Jurkat, Clone E6-1 (cell line): ENCODE measurements at regions not wholly inside any gene's neighbourhood (a gene's known extent, or its start where the extent isn't known, plus 50 kb on each side); places are given as distances from the start of the nearest gene placed in this dataset.
"Not testable (repeated sequence)": the region's sequence is repeated elsewhere in the genome, so short reads cannot be mapped to it uniquely, and the experiment has no call there.

Source experiments
- DNase-seq: peaks from one replicate; pipeline ENCODE4 v3.0.0-alpha.2; 2011; ENCODE audit warnings: low read depth, low spot score
- H3K4me3 ChIP-seq: 2 replicates; pipeline ENCODE4 v1.5.1; 2011; ENCODE audit warnings: mild to moderate bottlenecking, low read length, control low read depth, moderate library complexity

DNA sequence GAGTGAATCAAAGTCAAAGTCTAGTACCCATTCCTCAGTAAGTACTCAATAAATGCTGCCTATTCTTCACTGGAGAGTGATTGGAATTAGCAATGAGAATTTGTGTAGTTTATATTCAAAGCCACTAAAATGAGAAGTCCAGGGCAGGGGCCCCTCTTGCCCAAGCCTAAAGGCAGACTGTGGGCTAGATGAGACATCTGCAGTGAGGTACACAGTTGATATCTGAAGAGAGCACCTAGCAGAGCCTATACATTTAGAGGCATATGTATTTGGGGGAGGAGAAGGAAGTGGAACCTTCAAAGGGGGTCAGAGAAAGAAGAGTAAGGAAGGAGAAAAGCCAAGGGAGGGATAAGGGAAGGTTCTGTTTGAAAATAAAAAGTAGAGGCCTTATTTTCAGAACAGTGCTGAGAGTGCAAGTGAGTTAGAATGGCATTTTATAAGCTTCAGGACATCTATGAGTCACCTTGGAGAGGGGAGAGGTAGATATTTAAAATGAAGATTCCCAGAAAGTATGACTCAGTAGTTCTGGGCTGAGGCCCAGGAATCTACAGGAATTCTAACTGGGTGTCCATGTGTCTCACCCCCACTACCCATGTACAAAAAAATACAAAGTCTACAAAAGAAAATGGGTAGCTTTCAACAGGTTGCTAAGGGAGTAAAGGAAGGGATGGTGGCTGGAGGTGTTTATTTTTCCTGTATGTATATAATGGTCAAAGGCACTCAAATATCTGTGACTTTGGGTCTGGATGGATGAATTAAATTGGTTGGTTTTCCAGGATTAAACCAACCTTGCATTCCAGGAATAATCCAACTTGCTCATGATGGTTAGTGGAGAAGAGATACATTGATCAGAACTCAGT is 135.1 kb downstream of the ZFP64 start:
- no peak overlapping the region for H3K4me3 ChIP-seq
- DNase-seq = no peak

DNA sequence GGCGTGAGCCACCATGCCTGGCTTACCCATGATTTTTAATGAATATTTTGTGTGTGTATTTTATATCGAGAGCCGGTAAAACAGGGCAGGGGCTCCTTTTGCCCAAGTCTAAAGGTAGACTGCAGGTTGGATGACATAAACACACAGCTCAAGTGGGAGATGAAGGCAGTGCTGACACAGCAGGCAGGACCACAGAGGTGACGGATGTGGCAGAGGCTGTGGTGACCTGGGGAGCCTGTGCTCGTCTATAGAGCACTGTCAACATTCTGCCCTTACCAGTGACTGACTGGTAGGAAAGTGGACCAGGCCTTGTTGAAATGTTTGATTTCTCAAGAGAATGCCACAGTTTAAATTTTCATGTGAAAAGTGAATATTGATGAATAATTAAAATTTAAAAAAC is 137.5 kb downstream of the ZFP64 start:
- DNase-seq = no peak
- H3K4me3 ChIP-seq = no peak overlapping the region

DNA sequence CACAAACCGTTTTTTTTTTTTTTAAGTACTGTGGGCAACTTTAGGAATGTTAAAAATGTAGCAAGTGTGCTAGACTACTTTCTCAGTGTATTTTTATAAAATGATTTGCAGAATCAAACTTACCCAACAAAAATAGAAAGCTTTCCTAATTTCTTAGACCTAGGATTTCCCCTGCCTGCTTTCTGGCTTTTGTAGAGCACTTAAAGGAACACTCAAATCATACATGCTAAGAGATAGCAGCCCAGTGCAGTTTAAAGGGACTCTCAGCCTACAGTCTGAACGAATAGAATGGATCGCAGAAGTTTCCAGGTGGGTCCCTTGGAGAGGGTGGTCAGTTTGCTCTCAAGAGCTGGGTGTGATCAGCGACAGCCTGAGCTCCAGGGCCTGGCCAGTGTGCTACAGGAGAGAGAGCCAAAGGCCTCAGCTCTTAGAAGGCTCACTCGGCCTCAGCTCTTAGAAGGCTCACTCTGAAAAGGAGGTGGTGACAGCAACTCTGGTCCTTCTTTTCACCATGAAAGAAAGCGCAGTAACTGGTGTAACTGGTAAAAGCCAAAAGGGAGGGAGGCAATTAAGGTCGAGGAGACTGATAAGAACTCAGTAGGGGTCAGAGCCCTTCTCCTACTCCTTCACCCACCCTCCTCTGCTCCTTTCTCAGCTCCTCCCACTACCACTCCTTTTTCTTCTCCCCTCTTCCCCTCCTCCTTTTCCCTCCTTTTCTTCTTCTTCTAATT is 142.4 kb downstream of the ZFP64 start:
- H3K4me3 ChIP-seq = no peak overlapping the region
- DNase-seq = no peak

DNA sequence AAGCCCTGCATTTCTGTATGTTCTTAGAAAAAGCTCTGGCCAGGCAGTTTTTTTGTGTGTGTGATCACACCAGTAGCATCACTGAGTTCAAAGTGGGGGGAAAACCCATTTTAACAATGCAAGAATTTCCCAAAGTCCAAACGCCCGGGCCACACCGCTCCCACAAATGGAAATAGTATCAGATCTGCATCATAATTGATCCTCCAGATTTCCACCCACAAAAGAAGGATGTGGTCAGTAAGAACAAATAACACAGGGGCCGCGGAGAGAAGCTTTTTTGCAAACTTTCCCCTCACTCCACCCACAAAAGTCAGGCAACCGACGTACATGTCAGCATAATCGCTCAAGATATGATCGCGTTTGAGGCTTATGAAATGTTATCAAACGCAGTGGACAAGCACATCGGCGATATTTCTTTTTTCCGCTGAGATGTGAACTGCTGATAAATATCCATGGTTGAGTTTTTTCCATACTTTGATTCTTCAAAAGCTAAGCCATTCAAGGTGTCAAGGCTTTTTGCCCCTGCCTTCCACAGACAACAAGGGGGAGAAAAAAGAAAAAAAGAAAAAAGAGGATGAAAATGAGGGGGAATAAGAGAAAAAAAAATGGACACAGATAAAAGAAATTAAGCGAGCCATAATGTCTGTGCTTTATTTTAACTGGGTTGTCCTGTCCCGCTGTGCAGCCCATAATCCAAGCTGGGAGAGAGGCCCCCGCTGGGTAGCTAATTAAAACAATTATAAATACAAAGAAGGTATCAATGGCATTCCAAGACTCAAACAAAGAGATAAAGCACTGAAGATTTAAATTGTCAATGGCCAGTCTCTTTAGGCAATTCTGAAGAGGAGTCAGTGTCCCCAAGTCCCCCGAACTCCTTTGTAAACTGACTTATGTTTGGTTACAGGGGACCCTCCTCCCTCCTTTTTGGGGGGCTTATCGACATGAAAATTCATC is 143.5 kb downstream of the ZFP64 start:
- no peak overlapping the region for H3K4me3 ChIP-seq
- peak; percentile 22 for DNase-seq

DNA sequence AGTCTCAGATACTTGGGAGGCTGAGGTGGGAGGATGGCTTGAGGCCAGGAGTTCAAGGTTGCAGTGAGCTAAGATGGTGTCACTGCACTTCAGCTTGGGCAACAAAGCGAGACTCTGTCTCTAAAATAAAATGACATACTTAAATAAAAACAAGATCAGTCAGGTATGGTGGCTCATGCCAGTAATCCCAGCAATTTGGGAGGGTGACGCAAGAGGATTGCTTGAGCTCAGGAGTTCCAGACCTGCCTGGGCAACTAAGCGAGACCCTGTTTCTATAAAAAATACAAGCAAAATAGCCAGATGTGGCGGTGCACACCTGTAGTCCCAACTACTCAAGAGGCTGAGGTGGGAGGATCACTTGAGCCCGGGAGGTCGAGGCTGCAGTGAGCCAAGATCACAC is 149.6 kb downstream of the ZFP64 start:
- H3K4me3 ChIP-seq = no peak overlapping the region
- no peak for DNase-seq

DNA sequence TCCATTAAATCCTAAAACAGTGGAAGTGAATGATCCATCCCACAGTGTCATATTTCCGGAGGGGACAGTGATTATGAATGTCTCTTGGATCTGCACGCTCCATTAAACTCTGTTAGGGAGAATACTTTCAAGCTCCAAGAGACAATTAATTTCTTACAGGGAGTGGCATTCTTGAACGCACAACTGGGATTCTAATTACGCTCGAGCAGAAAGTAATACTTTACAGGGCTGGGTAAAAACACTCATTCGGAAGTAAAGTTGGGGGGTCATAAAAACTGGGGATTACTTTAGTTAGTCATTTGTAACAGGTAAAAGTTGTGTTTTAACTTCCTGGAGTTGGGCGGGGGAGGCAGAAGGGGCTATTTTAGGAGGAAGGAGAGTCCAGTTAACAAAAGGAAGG is 151.8 kb downstream of the ZFP64 start:
- no peak overlapping the region for H3K4me3 ChIP-seq
- no peak for DNase-seq

DNA sequence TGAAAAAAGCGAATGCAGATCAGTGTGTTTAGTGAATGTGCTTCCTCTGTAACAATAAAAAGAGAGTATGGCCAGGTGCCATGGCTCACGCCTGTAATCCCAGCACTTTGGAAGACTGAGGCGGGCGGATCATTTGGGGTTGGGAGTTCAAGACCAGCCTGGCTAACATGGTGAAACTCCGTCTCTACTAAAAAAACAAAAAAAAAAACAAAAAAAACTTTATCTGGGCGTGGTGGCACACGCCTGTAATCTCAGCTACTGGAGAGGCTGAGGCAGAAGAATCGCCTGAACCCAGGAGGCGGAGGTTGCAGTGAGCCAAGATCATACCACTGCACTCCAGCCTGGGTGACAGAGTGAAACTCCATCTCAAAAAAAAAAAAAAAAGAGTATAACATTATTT is 152.9 kb downstream of the ZFP64 start:
- not testable (repeated sequence) for H3K4me3 ChIP-seq, DNase-seq

DNA sequence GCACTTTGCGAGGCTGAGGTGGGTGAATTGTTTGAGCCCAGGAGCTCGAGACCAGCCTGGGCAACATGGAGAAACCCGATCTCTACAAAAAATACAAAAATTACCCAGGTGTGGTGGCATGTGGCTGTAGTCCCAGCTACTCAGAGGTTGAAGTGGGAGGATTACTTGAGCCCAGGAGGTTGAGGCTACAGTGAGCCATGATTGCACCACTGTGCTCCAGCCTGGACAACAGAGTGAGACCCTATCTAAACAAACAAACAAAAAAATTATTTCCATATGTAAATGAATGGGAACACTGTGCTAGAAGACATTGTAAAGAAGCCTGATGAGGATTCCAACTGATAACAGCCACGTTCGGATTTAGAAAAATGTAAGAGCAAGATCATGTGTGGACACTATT is 154.2 kb downstream of the ZFP64 start:
- H3K4me3 ChIP-seq = no peak overlapping the region
- DNase-seq = no peak

DNA sequence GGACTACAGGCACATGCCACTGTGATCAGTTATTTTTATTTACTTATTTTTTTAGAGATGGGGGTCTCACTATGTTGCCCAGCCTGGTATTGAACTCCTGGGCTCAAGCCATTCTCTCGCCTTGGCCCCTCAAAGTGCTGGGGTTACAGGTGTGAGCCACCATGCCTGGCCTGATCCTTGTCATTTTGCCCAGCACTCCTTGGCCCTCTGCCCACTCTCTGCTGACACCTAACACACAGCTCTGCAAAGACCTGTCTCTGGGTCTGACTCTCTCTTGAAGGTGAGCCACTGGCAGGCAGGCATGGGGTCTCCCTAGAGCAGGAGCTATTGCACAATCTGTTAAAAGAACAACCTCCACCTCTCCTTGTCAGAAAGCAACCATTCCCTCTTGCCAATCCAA is 155.6 kb downstream of the ZFP64 start:
- no peak for DNase-seq
- no peak overlapping the region for H3K4me3 ChIP-seq

DNA sequence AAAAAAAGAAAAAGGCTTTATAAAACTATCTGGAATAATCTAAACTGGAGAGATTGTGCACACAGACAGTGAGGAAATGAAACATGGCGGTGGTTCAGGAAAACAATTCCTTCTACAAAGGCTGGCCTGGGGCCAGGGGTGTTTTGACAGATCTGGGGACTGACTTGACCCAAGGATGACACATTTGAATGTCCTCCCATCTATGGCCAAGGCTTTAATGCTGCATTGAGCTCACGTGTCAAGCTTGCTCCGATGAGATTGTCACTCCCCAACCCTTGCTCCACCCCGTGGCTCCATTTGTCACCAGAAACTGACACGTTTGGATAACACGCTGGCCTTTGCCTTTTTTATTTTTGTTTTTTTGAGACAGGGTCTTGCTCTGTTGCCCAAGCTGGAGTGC is 156.1 kb downstream of the ZFP64 start:
- no peak overlapping the region for H3K4me3 ChIP-seq
- DNase-seq = no peak

DNA sequence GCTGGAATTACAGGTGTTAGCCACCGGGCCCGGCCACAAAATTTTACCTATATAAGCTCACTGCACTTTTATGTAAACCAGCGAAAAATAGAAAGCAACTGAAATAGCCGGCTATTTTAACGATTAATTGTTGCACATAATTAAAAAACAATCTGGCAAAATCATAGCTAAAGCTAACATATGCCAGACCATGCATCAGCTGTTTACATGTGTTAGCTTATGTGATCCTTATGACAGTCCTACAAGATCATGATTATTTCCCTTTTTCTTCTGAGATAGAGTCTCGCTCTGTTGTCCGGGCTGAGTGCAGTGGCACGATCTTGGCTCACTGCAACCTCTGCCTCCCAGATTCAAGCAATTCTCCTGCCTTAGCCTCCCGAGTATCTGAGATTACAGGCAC is 157.0 kb downstream of the ZFP64 start:
- DNase-seq = no peak
- H3K4me3 ChIP-seq = no peak overlapping the region

DNA sequence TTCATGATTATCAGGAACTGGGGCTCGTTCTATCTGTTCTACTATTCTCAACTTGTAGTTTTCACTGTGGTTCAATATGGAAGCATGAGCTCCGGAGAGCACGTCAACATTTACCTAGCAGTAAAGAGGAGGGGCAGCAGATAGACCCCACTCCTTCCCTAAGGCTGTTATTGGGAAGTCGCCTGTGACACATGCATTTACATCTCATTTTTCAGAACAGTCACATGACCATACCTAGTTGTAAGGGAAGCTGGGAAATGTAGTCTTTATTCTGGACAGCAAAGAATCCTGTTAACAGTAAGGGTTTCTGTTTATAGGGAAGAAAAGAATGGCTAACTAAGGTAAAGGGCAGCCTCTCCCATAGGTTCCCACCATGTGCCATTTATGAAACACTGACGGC is 158.3 kb downstream of the ZFP64 start:
- H3K4me3 ChIP-seq = no peak overlapping the region
- DNase-seq = no peak

DNA sequence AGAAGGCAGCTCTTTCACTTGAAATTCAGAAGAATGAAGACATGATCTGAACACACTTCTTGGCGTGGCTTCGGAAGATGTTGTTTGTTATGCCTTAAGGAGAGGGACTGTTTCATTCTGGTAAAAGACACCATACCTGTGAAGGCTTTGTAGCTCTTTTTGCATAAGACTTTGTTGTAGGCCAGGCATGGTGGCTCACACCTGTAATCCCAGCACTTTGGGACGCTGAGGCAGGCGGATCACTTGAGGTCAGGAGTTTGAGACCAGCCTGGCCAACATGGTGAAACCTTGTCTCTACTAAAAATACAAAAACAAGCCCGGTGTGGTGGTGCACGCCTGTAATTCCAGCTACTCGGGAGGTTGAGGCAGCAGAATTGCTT is 159.3 kb downstream of the ZFP64 start:
- H3K4me3 ChIP-seq, DNase-seq: not testable (repeated sequence)

DNA sequence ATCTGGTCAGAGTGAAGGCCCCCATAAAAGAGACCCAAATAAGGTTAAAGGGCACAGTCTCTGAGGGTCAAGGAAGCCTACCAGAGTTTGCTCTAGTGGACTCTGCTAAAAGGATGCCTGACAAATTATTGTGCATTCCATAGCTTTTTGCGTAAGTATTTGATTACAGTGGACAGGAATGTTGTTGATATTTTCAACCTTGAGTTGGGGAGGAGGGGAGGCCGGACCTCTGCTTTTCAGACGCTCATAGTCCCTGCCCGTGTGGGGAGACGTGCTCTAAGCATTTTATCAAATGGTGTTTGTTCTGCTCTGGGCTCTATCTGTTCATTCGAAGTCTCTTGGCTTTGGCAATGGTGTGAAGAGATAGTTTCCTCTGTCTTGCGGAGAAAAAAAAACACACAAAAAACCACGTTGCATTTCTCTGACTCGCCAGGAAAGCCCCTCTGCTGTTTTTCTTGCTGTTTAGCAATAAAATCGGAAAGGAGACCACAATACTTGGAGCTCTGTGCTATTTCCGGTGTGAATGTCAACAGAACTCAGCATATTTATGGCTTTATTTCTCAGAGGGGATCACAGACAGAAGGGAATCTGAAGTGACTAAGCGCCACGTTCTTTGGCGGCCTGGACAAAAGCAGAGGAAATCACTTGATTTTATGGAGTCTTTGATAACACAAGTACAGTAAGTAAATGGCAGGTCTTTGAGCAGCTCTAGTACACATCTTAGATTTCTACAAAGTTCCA is 159.8 kb downstream of the ZFP64 start:
- DNase-seq = peak; percentile 27
- H3K4me3 ChIP-seq = no peak overlapping the region

DNA sequence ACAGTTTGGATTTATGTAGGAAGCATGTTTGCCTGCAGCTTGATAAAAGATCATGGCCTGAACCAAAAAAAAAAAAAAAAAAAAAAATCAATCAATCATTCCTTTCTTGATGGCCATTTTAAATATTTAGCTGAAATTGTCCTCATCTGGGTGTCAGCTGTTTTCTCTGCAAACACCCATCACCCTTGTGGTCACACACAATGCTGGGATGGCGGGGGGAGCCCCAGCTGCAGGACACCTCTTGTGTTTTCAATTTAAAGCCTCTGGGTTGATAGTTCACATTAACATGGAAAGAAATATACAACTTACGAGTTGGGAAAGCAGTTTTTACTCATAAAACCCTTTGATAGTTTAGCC is 160.4 kb downstream of the ZFP64 start:
- no peak for DNase-seq
- H3K4me3 ChIP-seq = no peak overlapping the region

DNA sequence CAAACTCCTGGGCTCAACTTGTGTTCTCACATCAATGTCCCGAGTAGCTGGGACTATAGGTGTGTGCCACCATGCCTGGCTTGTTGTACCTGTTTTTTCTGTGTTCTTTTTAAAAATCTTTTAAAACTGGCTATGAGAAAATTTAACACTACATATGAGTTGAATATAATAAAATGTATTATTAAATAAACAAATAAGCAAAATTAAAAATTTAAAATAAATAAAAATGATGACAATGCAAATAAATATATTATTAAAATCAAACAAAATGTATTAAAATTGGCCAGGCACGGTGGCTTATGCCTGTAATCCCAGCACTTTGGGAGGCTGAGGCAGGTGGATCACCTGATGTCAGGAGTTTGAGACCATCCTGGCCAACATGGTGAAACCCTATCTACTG is 162.4 kb downstream of the ZFP64 start:
- not testable (repeated sequence) for DNase-seq, H3K4me3 ChIP-seq

DNA sequence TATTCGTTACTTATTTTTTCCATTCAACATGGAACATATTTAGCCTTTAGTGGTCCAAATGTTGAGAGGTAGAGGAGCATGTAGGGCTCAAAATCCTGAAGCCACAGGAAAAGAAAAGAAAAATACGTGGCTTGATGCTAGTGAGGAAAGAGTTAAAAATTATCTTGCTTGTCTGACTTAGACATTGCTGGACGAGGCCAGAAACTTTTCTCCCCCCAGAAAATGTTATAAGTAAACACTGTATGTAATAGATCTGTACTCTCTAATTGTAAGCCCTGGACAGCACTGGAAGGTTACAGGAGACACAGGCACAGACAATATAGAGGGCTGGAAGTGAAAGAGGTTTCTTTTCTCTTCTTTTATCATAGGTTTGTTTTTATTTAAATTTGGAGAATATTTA is 165.6 kb downstream of the ZFP64 start:
- H3K4me3 ChIP-seq = no peak overlapping the region
- DNase-seq = no peak

DNA sequence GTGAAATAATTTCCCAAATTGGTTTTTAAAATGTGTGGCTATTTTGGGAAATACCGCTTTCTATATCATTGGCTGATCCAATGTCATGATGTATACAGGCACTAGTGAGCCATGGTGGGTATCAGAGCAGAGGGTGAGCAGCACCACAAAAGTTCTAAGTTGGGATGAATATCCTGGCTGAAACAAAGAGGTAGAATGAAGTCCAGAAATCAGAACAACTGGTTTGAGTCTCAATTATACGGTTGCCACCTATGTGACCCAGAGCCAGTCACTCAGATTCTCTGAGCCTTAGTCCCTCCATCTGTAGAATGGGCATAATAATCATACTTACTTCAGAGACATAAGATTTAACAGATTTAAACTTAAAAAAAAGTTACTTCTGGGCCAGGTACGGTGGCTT is 172.3 kb downstream of the ZFP64 start:
- H3K4me3 ChIP-seq = no peak overlapping the region
- no peak for DNase-seq

DNA sequence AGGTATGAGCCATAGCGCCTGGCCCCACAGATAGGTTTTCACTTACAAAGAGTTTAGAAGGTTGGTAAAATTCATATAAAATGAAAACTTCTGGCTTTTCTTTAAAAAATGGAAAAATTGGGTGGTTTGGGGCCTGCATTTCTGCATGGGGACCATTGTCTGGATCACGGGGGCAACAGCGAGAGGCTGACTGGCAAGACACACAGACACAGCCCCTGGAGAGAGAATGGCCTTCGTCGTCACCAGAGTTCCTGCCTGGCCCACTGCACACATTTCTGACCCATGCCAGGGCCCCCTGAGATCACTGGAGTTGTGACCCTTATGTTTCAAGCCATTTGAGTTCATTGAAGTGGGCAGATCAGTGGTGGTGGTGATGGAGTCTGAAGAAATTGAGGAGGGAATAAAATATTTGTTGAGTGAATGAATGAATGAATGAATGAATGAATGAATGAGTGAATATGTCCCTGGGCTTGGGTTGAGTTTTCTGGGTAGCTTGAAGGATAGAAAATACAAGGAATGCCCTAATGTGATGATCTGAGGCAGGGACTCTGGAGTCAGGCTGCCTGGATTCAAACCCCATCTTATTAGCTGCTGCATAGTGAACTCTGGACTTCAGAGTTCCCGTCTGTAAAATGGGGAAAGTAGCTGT is 173.8 kb downstream of the ZFP64 start:
- H3K4me3 ChIP-seq = no peak overlapping the region
- no peak for DNase-seq
